ENCODE measurements at regions not wholly inside any gene's neighbourhood (a gene's known extent, or its start where the extent isn't known, plus 50 kb on each side); places are given as distances from the start of the nearest gene placed in this dataset.

DNA sequence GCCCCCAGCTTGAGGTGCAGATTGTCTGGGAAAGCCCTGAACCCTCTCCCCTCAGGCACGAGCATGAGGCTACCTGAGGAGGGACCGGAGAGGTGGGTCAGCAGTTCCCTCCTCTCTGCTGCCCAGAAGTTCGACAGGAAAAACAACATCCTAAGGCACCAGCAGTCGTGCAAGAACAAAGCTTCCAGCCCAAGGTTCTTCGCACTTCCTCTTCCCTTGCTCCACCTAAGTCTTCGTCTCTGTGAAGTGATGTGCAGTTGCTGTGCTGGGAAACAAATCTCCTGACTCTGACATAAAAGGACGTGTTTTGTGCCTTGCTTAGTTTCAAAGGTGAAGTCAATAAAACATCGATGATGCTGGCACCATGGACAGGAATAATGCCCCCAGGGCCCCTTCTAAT is 173.3 kb downstream of the USP12 start:
- intact Hi-C loops (cut with micrococcal nuclease; ENCODE audit: unreplicated experiment): no loop called here
- BruUV-seq (replicated peaks): no TSS peak
- Mint-ChIP-seq H3K9me3 (ENCODE audit: low read depth, unreplicated experiment) (no peaks in the 10 kb centered on the region), H3K27ac (ENCODE audit: unreplicated experiment) (no peak overlapping the region), H3K4me3 (ENCODE audit: low read depth, unreplicated experiment) (no peak overlapping the region), H3K36me3 (ENCODE audit: insufficient read depth, unreplicated experiment) (no peaks in the 10 kb centered on the region), H3K4me1 (ENCODE audit: low read depth, unreplicated experiment) (no peaks in the 10 kb centered on the region), H3K27me3 (ENCODE audit: unreplicated experiment) (peaks cover 41% of the 10 kb centered on the region)
- CTCF ChIA-PET: no interaction called here
- TF ChIP-seq, protein P1, sequence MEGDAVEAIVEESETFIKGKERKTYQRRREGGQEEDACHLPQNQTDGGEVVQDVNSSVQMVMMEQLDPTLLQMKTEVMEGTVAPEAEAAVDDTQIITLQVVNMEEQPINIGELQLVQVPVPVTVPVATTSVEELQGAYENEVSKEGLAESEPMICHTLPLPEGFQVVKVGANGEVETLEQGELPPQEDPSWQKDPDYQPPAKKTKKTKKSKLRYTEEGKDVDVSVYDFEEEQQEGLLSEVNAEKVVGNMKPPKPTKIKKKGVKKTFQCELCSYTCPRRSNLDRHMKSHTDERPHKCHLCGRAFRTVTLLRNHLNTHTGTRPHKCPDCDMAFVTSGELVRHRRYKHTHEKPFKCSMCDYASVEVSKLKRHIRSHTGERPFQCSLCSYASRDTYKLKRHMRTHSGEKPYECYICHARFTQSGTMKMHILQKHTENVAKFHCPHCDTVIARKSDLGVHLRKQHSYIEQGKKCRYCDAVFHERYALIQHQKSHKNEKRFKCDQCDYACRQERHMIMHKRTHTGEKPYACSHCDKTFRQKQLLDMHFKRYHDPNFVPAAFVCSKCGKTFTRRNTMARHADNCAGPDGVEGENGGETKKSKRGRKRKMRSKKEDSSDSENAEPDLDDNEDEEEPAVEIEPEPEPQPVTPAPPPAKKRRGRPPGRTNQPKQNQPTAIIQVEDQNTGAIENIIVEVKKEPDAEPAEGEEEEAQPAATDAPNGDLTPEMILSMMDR (IDR thresholded peaks at IDR 0.05; ENCODE audit: unreplicated experiment): no peak
- no peak for DNase-seq

- no peaks in the 10 kb centered on the region for H3K36me3 Mint-ChIP-seq (ENCODE audit: insufficient read depth, unreplicated experiment)
- DNase-seq: no peak
- no peaks in the 10 kb centered on the region for H3K4me1 Mint-ChIP-seq (ENCODE audit: low read depth, unreplicated experiment)
- intact Hi-C loops (cut with micrococcal nuclease; ENCODE audit: unreplicated experiment): no loop called here
- H3K9me3 Mint-ChIP-seq (ENCODE audit: low read depth, unreplicated experiment): no peaks in the 10 kb centered on the region
- H3K4me3 Mint-ChIP-seq (ENCODE audit: low read depth, unreplicated experiment): no peak overlapping the region
- TF ChIP-seq, protein P1 (IDR thresholded peaks at IDR 0.05; ENCODE audit: unreplicated experiment): no peak
- peaks cover 30% of the 10 kb centered on the region for H3K27me3 Mint-ChIP-seq (ENCODE audit: unreplicated experiment)
- BruUV-seq (replicated peaks): no TSS peak
- CTCF ChIA-PET: interaction anchor here (0.6 kb wide), 1 partner anchor 9 kb away, joined by 3 read pairs; no protein-coding TSS in a partner anchor
- no peak overlapping the region for H3K27ac Mint-ChIP-seq (ENCODE audit: unreplicated experiment)
Observed at GRCh38 chr13:26996965-26997752, 174.5 kb downstream of the USP12 start.

GRCh38 chr13:26995159-26995558 is 176.5 kb downstream of the USP12 start:
- intact Hi-C loops (cut with micrococcal nuclease; ENCODE audit: unreplicated experiment): no loop called here
- no TSS peak for BruUV-seq (replicated peaks)
- Mint-ChIP-seq H3K27me3 (ENCODE audit: unreplicated experiment) (peaks cover 24% of the 10 kb centered on the region), H3K36me3 (ENCODE audit: insufficient read depth, unreplicated experiment) (no peaks in the 10 kb centered on the region), H3K4me1 (ENCODE audit: low read depth, unreplicated experiment) (no peaks in the 10 kb centered on the region), H3K4me3 (ENCODE audit: low read depth, unreplicated experiment) (no peak overlapping the region), H3K9me3 (ENCODE audit: low read depth, unreplicated experiment) (no peaks in the 10 kb centered on the region), H3K27ac (ENCODE audit: unreplicated experiment) (no peak overlapping the region)
- TF ChIP-seq, protein P1 (IDR thresholded peaks at IDR 0.05; ENCODE audit: unreplicated experiment): no peak
- DNase-seq: no peak
- CTCF ChIA-PET: no interaction called here

GRCh38 chr13:26993780-26994179 is 177.8 kb downstream of the USP12 start:
- CTCF ChIA-PET: interaction anchor here (0.6 to 0.7 kb wide), 2 partner anchors 823 to 1484 kb away, joined by 4 to 7 read pairs; no protein-coding TSS in a partner anchor
- Mint-ChIP-seq H3K36me3 (ENCODE audit: insufficient read depth, unreplicated experiment) (no peaks in the 10 kb centered on the region), H3K27me3 (ENCODE audit: unreplicated experiment) (peaks cover 38% of the 10 kb centered on the region), H3K27ac (ENCODE audit: unreplicated experiment) (no peak overlapping the region), H3K4me1 (ENCODE audit: low read depth, unreplicated experiment) (no peaks in the 10 kb centered on the region), H3K4me3 (ENCODE audit: low read depth, unreplicated experiment) (no peak overlapping the region), H3K9me3 (ENCODE audit: low read depth, unreplicated experiment) (no peaks in the 10 kb centered on the region)
- BruUV-seq (replicated peaks): no TSS peak
- intact Hi-C loops (cut with micrococcal nuclease; ENCODE audit: unreplicated experiment): no loop called here
- DNase-seq: no peak
- TF ChIP-seq, protein P1 (IDR thresholded peaks at IDR 0.05; ENCODE audit: unreplicated experiment): no peak

All from Calu3 (cell line).